ENCODE measurements at regions not wholly inside any gene's neighbourhood (a gene's known extent, or its start where the extent isn't known, plus 50 kb on each side); places are given as distances from the start of the nearest gene placed in this dataset.

- Mint-ChIP-seq H3K4me1 (no peaks in the 10 kb centered on the region), H3K27ac (no peak overlapping the region), H3K27me3 (ENCODE audit: low read depth in 2 of 2) (peaks cover 0 to 7% of the 10 kb centered on the region in 2 donors), H3K9me3 (peaks cover 0 to 5% of the 10 kb centered on the region in 2 donors), H3K36me3 (no peaks in the 10 kb centered on the region), H3K4me3 (no peak overlapping the region)
- Histone ChIP-seq H3K36me3 (ENCODE audit: control insufficient read depth, insufficient read depth, low read length) (no peaks in the 10 kb centered on the region), H3K27ac (ENCODE audit: low read length) (no peak overlapping the region), H3K4me1 (ENCODE audit: control insufficient read depth, insufficient read depth, low read length) (no peaks in the 10 kb centered on the region), H3K27me3 (ENCODE audit: control insufficient read depth, insufficient read depth, low read length) (no peaks in the 10 kb centered on the region), H3K4me3 (ENCODE audit: low read length) (no peak overlapping the region), H3K9me3 (ENCODE audit: control insufficient read depth, insufficient read depth, low read length) (no peaks in the 10 kb centered on the region)
- no peak for TF ChIP-seq CTCF (IDR thresholded peaks at IDR 0.05)
- intact Hi-C loops (cut with micrococcal nuclease), result no loop called here
- ATAC-seq (no peak), DNase-seq (no peak)
- 67% methylated on average over 1 of the region's 1 CpG for WGBS (ENCODE audit: insufficient coverage)
Observed at GRCh38 chr3:182509844-182510460, 283.4 kb upstream of the ATP11B start.

GRCh38 chr3:182514236-182514964, 278.9 kb upstream of the ATP11B start:
- no peaks in the 10 kb centered on the region for H3K27me3 Mint-ChIP-seq (ENCODE audit: low read depth in 2 of 2)
- no peaks in the 10 kb centered on the region for H3K4me1 Mint-ChIP-seq
- intact Hi-C loops (cut with micrococcal nuclease), result no loop called here
- no peak overlapping the region for H3K27ac Mint-ChIP-seq
- DNase-seq (no peak), ATAC-seq (no peak)
- H3K27ac ChIP-seq (ENCODE audit: low read length), result no peak overlapping the region
- H3K4me3 ChIP-seq (ENCODE audit: low read length), result no peak overlapping the region
- H3K27me3 ChIP-seq (ENCODE audit: control insufficient read depth, insufficient read depth, low read length), result no peaks in the 10 kb centered on the region
- TF ChIP-seq CTCF (IDR thresholded peaks at IDR 0.05), result no peak
- no peaks in the 10 kb centered on the region for H3K36me3 Mint-ChIP-seq
- H3K36me3 ChIP-seq (ENCODE audit: control insufficient read depth, insufficient read depth, low read length), result no peaks in the 10 kb centered on the region
- H3K9me3 ChIP-seq (ENCODE audit: control insufficient read depth, insufficient read depth, low read length), result no peaks in the 10 kb centered on the region
- H3K4me3 Mint-ChIP-seq, result no peak overlapping the region
- H3K9me3 Mint-ChIP-seq, result peaks cover 0 to 2% of the 10 kb centered on the region in 2 donors
- no peaks in the 10 kb centered on the region for H3K4me1 ChIP-seq (ENCODE audit: control insufficient read depth, insufficient read depth, low read length)
- 93% methylated on average over 3 of the region's 5 CpGs for WGBS (ENCODE audit: insufficient coverage)

- TF ChIP-seq CTCF (IDR thresholded peaks at IDR 0.05), result no peak
- no peak overlapping the region for H3K4me3 Mint-ChIP-seq
- 60% methylated on average over 5 of the region's 6 CpGs for WGBS (ENCODE audit: insufficient coverage)
Observed at GRCh38 chr3:182516597-182517336, 276.5 kb upstream of the ATP11B start.

More at GRCh38 chr3:182516597-182517336, 276.5 kb upstream of the ATP11B start:
- Mint-ChIP-seq H3K4me1 (no peaks in the 10 kb centered on the region), H3K36me3 (no peaks in the 10 kb centered on the region), H3K27ac (no peak overlapping the region), H3K9me3 (peaks cover 0 to under 1% of the 10 kb centered on the region in 2 donors), H3K27me3 (ENCODE audit: low read depth in 2 of 2) (no peaks in the 10 kb centered on the region)
- DNase-seq (no peak), ATAC-seq (no peak)
- Histone ChIP-seq H3K27ac (ENCODE audit: low read length) (no peak overlapping the region), H3K36me3 (ENCODE audit: control insufficient read depth, insufficient read depth, low read length) (no peaks in the 10 kb centered on the region), H3K9me3 (ENCODE audit: control insufficient read depth, insufficient read depth, low read length) (no peaks in the 10 kb centered on the region), H3K27me3 (ENCODE audit: control insufficient read depth, insufficient read depth, low read length) (no peaks in the 10 kb centered on the region), H3K4me1 (ENCODE audit: control insufficient read depth, insufficient read depth, low read length) (no peaks in the 10 kb centered on the region), H3K4me3 (ENCODE audit: low read length) (no peak overlapping the region)
- intact Hi-C loops (cut with micrococcal nuclease), result no loop called here
